HepG2 (cell line): ENCODE measurements at regions not wholly inside any gene's neighbourhood (a gene's known extent, or its start where the extent isn't known, plus 50 kb on each side); places are given as distances from the start of the nearest gene placed in this dataset.

Experiments used
- CTCF ChIP-seq: sonication (generic); formaldehyde crosslinking; IDR thresholded peaks from 2 replicates; pipeline ENCODE4 v1.5.0; 2020; ENCODE audit warnings: mild to moderate bottlenecking, missing genetic modification reagents, moderate library complexity
- EP300 ChIP-seq, 3 experiments: sonication (generic) in 1 of 3; formaldehyde crosslinking in 1 of 3; IDR thresholded peaks; 2 replicates each; pipeline versions ENCODE4 v1.5.1 to v1.6.1; 2011 to 2020; ENCODE audit warnings: low read depth in 2 of 3, low read length in 2 of 3, borderline replicate concordance in 1 of 3, improper control_type of control experiment in 1 of 3, mild to moderate bottlenecking in 1 of 3, missing genetic modification reagents in 1 of 3, moderate library complexity in 1 of 3
- HES4 ChIP-seq: sonication (generic); formaldehyde crosslinking; IDR thresholded peaks from 2 replicates; pipeline ENCODE4 v1.9.0; 2021; ENCODE audit warnings: mild to moderate bottlenecking, missing genetic modification reagents, borderline replicate concordance
- HMGXB3 ChIP-seq: sonication (generic); formaldehyde crosslinking; IDR thresholded peaks from 2 replicates; pipeline ENCODE4 v1.4.0; 2020; ENCODE audit warnings: missing genetic modification reagents, borderline replicate concordance
- RXRA ChIP-seq: sonication (generic); formaldehyde crosslinking; IDR thresholded peaks from 2 replicates; pipeline ENCODE4 v1.5.1; 2020; ENCODE audit warnings: missing genetic modification reagents
- TOE1 ChIP-seq: sonication (generic); formaldehyde crosslinking; IDR thresholded peaks from 2 replicates; pipeline ENCODE4 v1.4.0; 2020; ENCODE audit warnings: mild to moderate bottlenecking, missing genetic modification reagents
- ZNF589 ChIP-seq: sonication (generic); formaldehyde crosslinking; conservative IDR thresholded peaks from 2 replicates; pipeline ENCODE4 v1.8.0; 2022; ENCODE audit warnings: mild to moderate bottlenecking, moderate library complexity, missing genetic modification reagents

- no peak for TF ChIP-seq HES4 (CRISPR knock-in tag)
- TF ChIP-seq HMGXB3: no peak
- no peak for TF ChIP-seq RXRA (CRISPR knock-in tag)
- TF ChIP-seq TOE1 (CRISPR knock-in tag): no peak
- no peak for TF ChIP-seq CTCF (CRISPR knock-in tag)
- no peak for TF ChIP-seq EP300 (IDR thresholded peaks at IDR 0.05; ENCODE audit: low read depth in 2 of 2, low read length in 2 of 2)
- no peak for TF ChIP-seq EP300 (CRISPR knock-in tag; IDR thresholded peaks at IDR 0.05; ENCODE audit: borderline replicate concordance)
- no peak for TF ChIP-seq ZNF589 (CRISPR knock-in tag)
Observed at GRCh38 chr6:113495521-113495920, 361.6 kb upstream of the MARCKS start.
